ENCODE measurements at regions not wholly inside any gene's neighbourhood (a gene's known extent, or its start where the extent isn't known, plus 50 kb on each side); places are given as distances from the start of the nearest gene placed in this dataset.

DNA sequence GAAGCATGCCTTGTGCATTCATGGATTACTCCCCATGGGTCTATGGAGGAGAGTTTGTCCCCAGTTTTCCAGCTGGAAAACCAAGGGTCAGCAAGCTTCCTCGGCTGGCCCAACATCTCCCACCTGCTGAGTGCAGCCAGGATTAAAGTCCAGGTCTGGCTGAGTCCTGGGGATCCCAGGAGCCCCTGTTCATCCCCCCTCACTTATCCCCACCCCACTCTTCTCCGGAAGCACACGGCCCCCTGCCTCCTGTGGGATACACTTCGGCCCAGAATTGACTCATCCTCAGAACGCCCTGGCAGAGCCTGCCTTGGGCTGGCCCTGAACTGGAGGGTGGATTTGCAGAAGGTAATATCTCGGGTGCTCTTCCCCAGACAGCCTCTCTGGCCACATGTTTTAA lies 276.1 kb downstream of the NPHP4 start:
- Histone ChIP-seq H4K20me1 (ENCODE audit: control insufficient read depth, insufficient read depth, low read length, poor library complexity, severe bottlenecking) (no peaks in the 10 kb centered on the region), H2AFZ (ENCODE audit: insufficient read depth, low read depth, low read length, poor library complexity, severe bottlenecking) (no peak overlapping the region), H3K79me2 (ENCODE audit: control insufficient read depth, insufficient read depth, low read length) (no peaks in the 10 kb centered on the region), H3K27ac (ENCODE audit: low read length in 2 of 2) (no peak overlapping the region), H3K27me3 (replicated peaks in 1 of 4; ENCODE audit: control extremely low read depth in 1 of 4, control insufficient read depth in 3 of 4, insufficient read depth in 4 of 4, low read length in 3 of 4) (peaks cover 0 to 7% (median 0%) of the 10 kb centered on the region in 4 experiments), H3K4me2 (replicated peaks; ENCODE audit: low read depth, low read length, poor library complexity, severe bottlenecking) (no peak overlapping the region), H3K36me3 (replicated peaks in 1 of 2; ENCODE audit: control extremely low read depth in 1 of 2, control insufficient read depth in 1 of 2, extremely low read depth in 1 of 2, insufficient read depth in 2 of 2, low read length in 1 of 2) (no peaks in the 10 kb centered on the region), H3K9me3 (ENCODE audit: control extremely low read depth in 1 of 3, control insufficient read depth in 2 of 3, insufficient read depth in 1 of 3, low read length in 2 of 3) (peaks cover 0 to 19% (median 0%) of the 10 kb centered on the region in 3 donors), H3K4me3 (ENCODE audit: control extremely low read depth in 1 of 5, extremely low read depth in 1 of 5, insufficient read depth in 1 of 5, low read depth in 2 of 5, low read length in 4 of 5) (no peak overlapping the region), H3K9ac (ENCODE audit: low read length) (no peak overlapping the region), H3K4me1 (ENCODE audit: control insufficient read depth in 2 of 2, insufficient read depth in 2 of 2, low read length in 2 of 2) (peaks cover 0 to 10% of the 10 kb centered on the region in 2 donors)
- no peak for DNase-seq
- ChIA-PET POLR2A (no interaction called here), CTCF (no interaction called here)
- Mint-ChIP-seq H3K27me3 (peaks cover 6% of the 10 kb centered on the region), H3K4me3 (no peak overlapping the region), H3K9me3 (ENCODE audit: insufficient read depth) (peaks cover 7% of the 10 kb centered on the region), H3K4me1 (no peaks in the 10 kb centered on the region), H3K27ac (no peak overlapping the region)
- no peak for ATAC-seq (ENCODE audit: low read depth)
- intact Hi-C loops (cut with micrococcal nuclease): no loop called here
- WGBS (ENCODE audit: insufficient coverage): 62% methylated on average over 3 of the region's 6 CpGs
- TF ChIP-seq, protein P1, sequence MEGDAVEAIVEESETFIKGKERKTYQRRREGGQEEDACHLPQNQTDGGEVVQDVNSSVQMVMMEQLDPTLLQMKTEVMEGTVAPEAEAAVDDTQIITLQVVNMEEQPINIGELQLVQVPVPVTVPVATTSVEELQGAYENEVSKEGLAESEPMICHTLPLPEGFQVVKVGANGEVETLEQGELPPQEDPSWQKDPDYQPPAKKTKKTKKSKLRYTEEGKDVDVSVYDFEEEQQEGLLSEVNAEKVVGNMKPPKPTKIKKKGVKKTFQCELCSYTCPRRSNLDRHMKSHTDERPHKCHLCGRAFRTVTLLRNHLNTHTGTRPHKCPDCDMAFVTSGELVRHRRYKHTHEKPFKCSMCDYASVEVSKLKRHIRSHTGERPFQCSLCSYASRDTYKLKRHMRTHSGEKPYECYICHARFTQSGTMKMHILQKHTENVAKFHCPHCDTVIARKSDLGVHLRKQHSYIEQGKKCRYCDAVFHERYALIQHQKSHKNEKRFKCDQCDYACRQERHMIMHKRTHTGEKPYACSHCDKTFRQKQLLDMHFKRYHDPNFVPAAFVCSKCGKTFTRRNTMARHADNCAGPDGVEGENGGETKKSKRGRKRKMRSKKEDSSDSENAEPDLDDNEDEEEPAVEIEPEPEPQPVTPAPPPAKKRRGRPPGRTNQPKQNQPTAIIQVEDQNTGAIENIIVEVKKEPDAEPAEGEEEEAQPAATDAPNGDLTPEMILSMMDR (IDR thresholded peaks at IDR 0.05): no peak
- TF ChIP-seq EZH2 (IDR thresholded peaks at IDR 0.05; ENCODE audit: borderline replicate concordance, insufficient read depth, low read depth, low read length, poor library complexity, severe bottlenecking): no peak

DNA sequence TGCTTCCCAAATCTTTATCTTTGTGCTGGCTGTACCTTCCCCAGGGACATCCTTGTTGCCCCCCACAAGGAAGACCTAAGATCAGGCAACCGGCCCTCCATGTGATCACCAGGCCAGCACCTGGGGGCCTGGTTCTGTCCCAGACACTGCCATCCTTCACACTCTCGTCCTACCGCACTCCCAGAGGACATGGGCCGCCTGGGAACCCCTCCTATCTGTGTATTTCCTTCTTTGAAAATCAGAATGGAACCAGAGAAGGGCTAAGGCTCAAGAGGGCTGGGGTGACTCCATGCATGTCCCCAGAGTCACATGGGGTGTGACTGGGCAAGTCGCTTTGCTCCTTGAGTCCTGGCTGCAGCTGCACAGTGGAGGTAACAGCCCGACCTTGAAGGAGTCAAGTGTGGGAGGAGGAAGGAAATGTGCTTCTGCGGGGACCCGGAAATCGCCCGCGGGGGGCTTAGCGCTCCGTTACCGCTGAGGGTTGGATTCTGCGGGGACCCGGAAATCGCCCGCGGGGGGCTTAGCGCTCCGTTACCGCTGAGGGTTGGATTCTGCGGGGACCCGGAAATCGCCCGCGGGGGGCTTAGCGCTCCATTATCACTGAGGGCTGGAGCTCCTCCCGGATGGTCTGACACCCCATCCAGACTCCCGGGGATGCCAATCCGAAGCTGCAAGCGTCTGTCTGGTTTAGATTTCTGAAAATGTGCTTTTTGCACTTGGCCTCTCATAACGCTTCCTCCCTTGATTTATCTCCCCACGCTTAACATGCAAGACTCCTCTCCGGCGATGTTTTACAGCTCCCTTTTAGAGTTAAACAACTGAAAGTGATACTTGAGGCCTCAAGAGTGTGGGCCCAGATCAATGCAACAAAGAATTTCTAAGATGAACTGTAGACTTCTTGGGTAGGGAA lies 278.9 kb downstream of the NPHP4 start:
- H2AFZ ChIP-seq (ENCODE audit: insufficient read depth, low read depth, low read length, poor library complexity, severe bottlenecking): peak overlapping the region; percentile 49
- POLR2A ChIA-PET: interaction anchor here (0.6 kb wide), 1 partner anchor 1916 kb away, joined by 5 read pairs; no protein-coding TSS in a partner anchor
- peaks cover 0 to 34% (median 0%) of the 10 kb centered on the region in 3 donors for H3K9me3 ChIP-seq (ENCODE audit: control extremely low read depth in 1 of 3, control insufficient read depth in 2 of 3, insufficient read depth in 1 of 3, low read length in 2 of 3)
- H3K9me3 Mint-ChIP-seq (ENCODE audit: insufficient read depth): peaks cover 7% of the 10 kb centered on the region
- peaks cover 0 to 7% (median 0%) of the 10 kb centered on the region in 4 experiments for H3K27me3 ChIP-seq (replicated peaks in 1 of 4; ENCODE audit: control extremely low read depth in 1 of 4, control insufficient read depth in 3 of 4, insufficient read depth in 4 of 4, low read length in 3 of 4)
- no peak overlapping the region for H3K27ac Mint-ChIP-seq
- CTCF ChIA-PET: no interaction called here
- H3K4me2 ChIP-seq (replicated peaks; ENCODE audit: low read depth, low read length, poor library complexity, severe bottlenecking): peak overlapping the region; percentile 41
- no peak overlapping the region for H3K4me3 Mint-ChIP-seq
- H3K27ac ChIP-seq (ENCODE audit: low read length in 2 of 2): no peak overlapping the region
- TF ChIP-seq, protein P1 (IDR thresholded peaks at IDR 0.05): no peak
- H3K79me2 ChIP-seq (ENCODE audit: control insufficient read depth, insufficient read depth, low read length): no peaks in the 10 kb centered on the region
- H3K27me3 Mint-ChIP-seq: peaks cover 6% of the 10 kb centered on the region
- H3K4me1 Mint-ChIP-seq: no peaks in the 10 kb centered on the region
- H4K20me1 ChIP-seq (ENCODE audit: control insufficient read depth, insufficient read depth, low read length, poor library complexity, severe bottlenecking): no peaks in the 10 kb centered on the region
- intact Hi-C loops (cut with micrococcal nuclease): no loop called here
- DNase-seq: no peak
- H3K9ac ChIP-seq (ENCODE audit: low read length): peak overlapping the region; percentile 54
- H3K4me3 ChIP-seq (ENCODE audit: control extremely low read depth in 1 of 5, extremely low read depth in 1 of 5, insufficient read depth in 1 of 5, low read depth in 2 of 5, low read length in 4 of 5): peak overlapping the region in 2 of 5 experiments; percentile 38 to 51
- 92% methylated on average over 25 of the region's 36 CpGs for WGBS (ENCODE audit: insufficient coverage)
- H3K4me1 ChIP-seq (ENCODE audit: control insufficient read depth in 2 of 2, insufficient read depth in 2 of 2, low read length in 2 of 2): peaks cover 0 to 15% of the 10 kb centered on the region in 2 donors
- no peak for ATAC-seq (ENCODE audit: low read depth)
- H3K36me3 ChIP-seq (replicated peaks in 1 of 2; ENCODE audit: control extremely low read depth in 1 of 2, control insufficient read depth in 1 of 2, extremely low read depth in 1 of 2, insufficient read depth in 2 of 2, low read length in 1 of 2): no peaks in the 10 kb centered on the region
